ENCODE measurements at regions not wholly inside any gene's neighbourhood (a gene's known extent, or its start where the extent isn't known, plus 50 kb on each side); places are given as distances from the start of the nearest gene placed in this dataset.

- TF ChIP-seq POLR2A (IDR thresholded peaks at IDR 0.05; ENCODE audit: low read depth, low read length) (no peak), PAX5 (IDR thresholded peaks at IDR 0.05; ENCODE audit: insufficient read depth, low read length, severe bottlenecking) (no peak), POLR2AphosphoS5 (IDR thresholded peaks at IDR 0.05; ENCODE audit: low read depth, low read length) (no peak), TAF1 (IDR thresholded peaks at IDR 0.05; ENCODE audit: low read depth, low read length) (no peak), POU2F2 (IDR thresholded peaks at IDR 0.05; ENCODE audit: low read depth, low read length) (no peak)
These were observed 119.6 kb downstream of the DDX1 start for GRCh38 chr2:15711126-15711860.
